Endothelial cell of umbilical vein (primary cell): ENCODE measurements at regions not wholly inside any gene's neighbourhood (a gene's known extent, or its start where the extent isn't known, plus 50 kb on each side); places are given as distances from the start of the nearest gene placed in this dataset.

ENCODE experiments used
- BruUV-seq: library from RNA; stranded (reverse); fragments of 400-500 nt; replicated peaks from 2 replicates; lab custom pipeline; 2021; lab: Mats Ljungman, UMichigan
- CTCF ChIA-PET: fragments of 300-600, 350-600 bp; sonication (Branson Sonifier 250); formaldehyde crosslinking; loops from one replicate; lab custom pipeline; 2021; ENCODE audit warnings: antibody characterized with exemption, inconsistent platforms; lab: Charles Lee
- POLR2A ChIA-PET: fragments of 300-600, 350-600 bp; sonication (Branson Sonifier 250); formaldehyde crosslinking; loops from one replicate; lab custom pipeline; 2021; ENCODE audit warnings: antibody characterized with exemption, inconsistent platforms; lab: Charles Lee
- DNase-seq: peaks from one replicate; pipeline ENCODE4 v3.0.0-alpha.2; 2011; ENCODE audit warnings: low read depth, low spot score
- FAIRE-seq: peaks from 2 replicates; lab custom pipeline; 2011; peaks lifted over from hg19 to GRCh38; lab: Jason Lieb, UNC
- H2AFZ ChIP-seq: 2 replicates; pipeline ENCODE4 v1.6.0; 2012; ENCODE audit warnings: low read depth, low read length, control low read depth, inconsistent platforms
- H3K27ac ChIP-seq: 2 replicates; pipeline ENCODE4 v1.5.1; 2011; ENCODE audit warnings: low read depth, mild to moderate bottlenecking, control low read depth, low read length, moderate library complexity; ENCODE audit not compliant: insufficient read depth
- H3K27me3 ChIP-seq, 2 experiments: 2 replicates each; pipeline versions ENCODE4 v1.6.0 to v1.6.1; 2011; ENCODE audit warnings: low read length in 2 of 2, mixed read lengths in 1 of 2; ENCODE audit not compliant: control insufficient read depth in 2 of 2, insufficient read depth in 2 of 2
- H3K36me3 ChIP-seq, 2 experiments: 2 replicates in 1 of 2; 3 replicates in 1 of 2; pipeline ENCODE4 v1.5.1; 2011; ENCODE audit warnings: low read length in 2 of 2, mild to moderate bottlenecking in 1 of 2, moderate library complexity in 1 of 2; ENCODE audit not compliant: control insufficient read depth in 2 of 2, insufficient read depth in 2 of 2; ENCODE audit errors: extremely low read depth in 1 of 2
- H3K4me1 ChIP-seq: 3 replicates; pipeline ENCODE4 v1.5.1; 2011; ENCODE audit warnings: mild to moderate bottlenecking, low read length; ENCODE audit not compliant: control insufficient read depth, insufficient read depth; ENCODE audit errors: extremely low read depth
- H3K4me2 ChIP-seq: 2 replicates; pipeline ENCODE4 v1.6.1; 2011; ENCODE audit warnings: low read length, control low read depth, mixed read lengths; ENCODE audit not compliant: insufficient read depth
- H3K4me3 ChIP-seq, 3 experiments: fragments of 200-600 bp in 1 of 3; sonication (generic), shearing (Covaris generic) in 1 of 3; replicated peaks in 1 of 3; 2 replicates each; pipeline ENCODE4 v1.5.1; 2011 to 2016; ENCODE audit warnings: control low read depth in 3 of 3, low read length in 3 of 3, mild to moderate bottlenecking in 2 of 3, inconsistent platforms in 1 of 3, low read depth in 1 of 3, moderate library complexity in 1 of 3; ENCODE audit not compliant: insufficient read depth in 1 of 3
- H3K79me2 ChIP-seq: 2 replicates; pipeline ENCODE4 v1.6.0; 2012; ENCODE audit warnings: low read length, inconsistent platforms; ENCODE audit not compliant: control insufficient read depth, insufficient read depth
- H3K9ac ChIP-seq: replicated peaks from 2 replicates; pipeline ENCODE3; 2011; ENCODE audit warnings: low read length, control low read depth; ENCODE audit not compliant: insufficient read depth; ENCODE audit errors: extremely low read depth
- H3K9me1 ChIP-seq: replicated peaks from 3 replicates; pipeline ENCODE4 v1.6.0; 2011; ENCODE audit warnings: mild to moderate bottlenecking, low read length; ENCODE audit not compliant: control insufficient read depth, insufficient read depth; ENCODE audit errors: extremely low read depth
- H3K9me3 ChIP-seq: replicated peaks from 2 replicates; pipeline ENCODE4 v1.5.1; 2012; ENCODE audit warnings: low read length, inconsistent platforms; ENCODE audit not compliant: control insufficient read depth, insufficient read depth
- H4K20me1 ChIP-seq: replicated peaks from 2 replicates; pipeline ENCODE3; 2011; ENCODE audit warnings: mild to moderate bottlenecking, low read length; ENCODE audit not compliant: control insufficient read depth, insufficient read depth; ENCODE audit errors: extremely low read depth
- EZH2 ChIP-seq: IDR thresholded peaks from 2 replicates; pipeline ENCODE4 v1.6.1; 2012; ENCODE audit warnings: borderline replicate concordance, low read depth, mild to moderate bottlenecking, moderate library complexity, low read length, inconsistent platforms; ENCODE audit not compliant: severe bottlenecking
- JUN ChIP-seq: IDR thresholded peaks from 2 replicates; pipeline ENCODE4 v1.6.1; 2011; ENCODE audit warnings: borderline replicate concordance, low read depth; ENCODE audit not compliant: insufficient read length, insufficient read depth
- MAX ChIP-seq: IDR thresholded peaks from 2 replicates; pipeline ENCODE4 v1.6.1; 2011; ENCODE audit not compliant: insufficient read depth, insufficient read length
- POLR2A ChIP-seq: IDR thresholded peaks from 2 replicates; pipeline ENCODE4 v1.6.1; 2012; ENCODE audit warnings: low read depth, mild to moderate bottlenecking, control low read depth, low read length
- POLR2AphosphoS5 ChIP-seq: IDR thresholded peaks from 2 replicates; pipeline ENCODE4 v1.6.1; 2012; ENCODE audit warnings: low read depth, mild to moderate bottlenecking, control low read depth, low read length, moderate library complexity; ENCODE audit not compliant: insufficient read depth
- dilution Hi-C: fragments of 300-500 bp; cut with MboI; formaldehyde crosslinking; loops from one replicate; pipeline ENCODE4 v1.15.0; 2019; ENCODE audit warnings: low sequenced_read_pairs; ENCODE audit not compliant: extremely low pct_ligation_motif_present
- intact Hi-C: fragments of 100-400 bp; cut with micrococcal nuclease; formaldehyde crosslinking; loops from one replicate; pipeline ENCODE4 v1.10.0; 2022

- Histone ChIP-seq H3K27ac (no peak overlapping the region), H3K9me1 (no peaks in the 10 kb centered on the region), H3K4me2 (no peak overlapping the region), H4K20me1 (no peaks in the 10 kb centered on the region), H3K27me3 (peaks cover 0 to 2% of the 10 kb centered on the region in 2 experiments), H3K36me3 (no peaks in the 10 kb centered on the region), H3K79me2 (no peaks in the 10 kb centered on the region), H3K4me1 (peaks cover 4% of the 10 kb centered on the region), H3K4me3 (no peak overlapping the region), H2AFZ (peak overlapping the region; percentile 66), H3K9me3 (no peaks in the 10 kb centered on the region), H3K9ac (no peak overlapping the region)
- no TSS peak for BruUV-seq
- TF ChIP-seq EZH2, result no peak
- no peak for TF ChIP-seq JUN
- TF ChIP-seq POLR2A, result no peak
- no peak for TF ChIP-seq POLR2AphosphoS5
- dilution Hi-C loops, result no loop called here
- CTCF ChIA-PET, result interaction anchor here (1.0 to 1.6 kb wide), 3 partner anchors 12 to 747 kb away, joined by 3 to 11 read pairs (median 4); no protein-coding TSS in a partner anchor
- POLR2A ChIA-PET, result no interaction called here
- no peak for DNase-seq
- intact Hi-C loops, result loop anchor here (5.0 kb wide), 1 partner anchor 1051 kb away; no protein-coding TSS in a partner anchor
- FAIRE-seq, result no peak
These were observed 81.0 kb upstream of the CDIN1 start for GRCh38 chr15:36498401-36498800.

- Histone ChIP-seq H3K9me3 (no peaks in the 10 kb centered on the region), H3K4me1 (peaks cover 4% of the 10 kb centered on the region), H3K27ac (no peak overlapping the region), H3K36me3 (no peaks in the 10 kb centered on the region), H3K79me2 (no peaks in the 10 kb centered on the region), H3K4me2 (no peak overlapping the region), H3K27me3 (peaks cover 0 to 2% of the 10 kb centered on the region in 2 experiments), H3K4me3 (no peak overlapping the region), H2AFZ (no peak overlapping the region), H3K9me1 (no peaks in the 10 kb centered on the region), H3K9ac (no peak overlapping the region), H4K20me1 (no peaks in the 10 kb centered on the region)
- intact Hi-C loops (loop anchor here (5.0 kb wide), 1 partner anchor 1052 kb away; no protein-coding TSS in a partner anchor), dilution Hi-C loops (no loop called here)
- DNase-seq (no peak), FAIRE-seq (no peak)
- ChIA-PET CTCF (interaction anchor here (1.0 kb wide), 2 partner anchors 802 to 1055 kb away, joined by 4 read pairs; no protein-coding TSS in a partner anchor), POLR2A (no interaction called here)
- BruUV-seq, result no TSS peak
- no peak for TF ChIP-seq MAX
These were observed 80.5 kb upstream of the CDIN1 start for GRCh38 chr15:36498916-36499315.
